Panc1 (cell line): ENCODE measurements at regions not wholly inside any gene's neighbourhood (a gene's known extent, or its start where the extent isn't known, plus 50 kb on each side); places are given as distances from the start of the nearest gene placed in this dataset.
A peak's percentile ranks its signal among the peaks of the same experiment; 100 is the strongest.

Source experiments
- ATAC-seq: fragments of 200-7000 bp; cut with Tn5 transposase; 2 replicates; pipeline ENCODE4 v1.9.1; 2020; ENCODE audit warnings: mild to moderate bottlenecking, moderate library complexity
- BruUV-seq: library from RNA; stranded (reverse); fragments of 400-500 nt; replicated peaks from 2 replicates; lab custom pipeline; 2021; lab: Mats Ljungman, UMichigan
- CTCF ChIA-PET: fragments of 300-600 bp; sonication (Branson Sonifier 250); formaldehyde crosslinking; loops from one replicate; lab custom pipeline; 2022; ENCODE audit warnings: antibody characterized with exemption; lab: Charles Lee
- POLR2A ChIA-PET: fragments of 300-600 bp; sonication (Branson Sonifier 250); formaldehyde crosslinking; loops from one replicate; lab custom pipeline; 2022; ENCODE audit warnings: antibody characterized with exemption; lab: Charles Lee
- DNase-seq: peaks from one replicate; pipeline ENCODE4 v3.0.0-alpha.2; 2010; ENCODE audit warnings: low read depth, low spot score
- H3K27ac ChIP-seq: 2 replicates; pipeline ENCODE4 v1.5.1; 2011; ENCODE audit warnings: mild to moderate bottlenecking, low read length, inconsistent platforms
- H3K27me3 ChIP-seq: fragments of 200-500 bp; sonication (Bioruptor generic); 2 replicates; pipeline ENCODE4 v1.6.0; 2014; ENCODE audit warnings: low read length, inconsistent platforms; ENCODE audit not compliant: control insufficient read depth, insufficient read depth
- H3K36me3 ChIP-seq: fragments of 200-500 bp; sonication (Bioruptor generic); 2 replicates; pipeline ENCODE4 v1.5.1; 2014; ENCODE audit warnings: inconsistent platforms, mild to moderate bottlenecking, low read length, moderate library complexity; ENCODE audit not compliant: control insufficient read depth, insufficient read depth
- H3K4me1 ChIP-seq: 2 replicates; pipeline ENCODE4 v1.5.1; 2011; ENCODE audit warnings: inconsistent platforms, mild to moderate bottlenecking, low read length, moderate library complexity; ENCODE audit not compliant: control insufficient read depth, insufficient read depth
- H3K4me3 ChIP-seq, 2 experiments: 2 replicates each; pipeline ENCODE4 v1.5.1; 2011 to 2012; ENCODE audit warnings: low read depth in 2 of 2, low read length in 2 of 2, mild to moderate bottlenecking in 2 of 2, inconsistent platforms in 1 of 2, moderate library complexity in 1 of 2
- H3K9me3 ChIP-seq: fragments of 200-500 bp; sonication (Bioruptor generic); 2 replicates; pipeline ENCODE4 v1.5.1; 2014; ENCODE audit warnings: low read depth, mild to moderate bottlenecking, inconsistent platforms, low read length, moderate library complexity; ENCODE audit not compliant: control insufficient read depth, insufficient read depth
- POLR2AphosphoS5 ChIP-seq: IDR thresholded peaks from 2 replicates; pipeline ENCODE4 v1.6.1; 2012; ENCODE audit warnings: mild to moderate bottlenecking, low read depth, low read length, moderate library complexity
- SIN3A ChIP-seq: IDR thresholded peaks from 2 replicates; pipeline ENCODE4 v1.6.1; 2012; ENCODE audit warnings: low read depth, mild to moderate bottlenecking, low read length, moderate library complexity, borderline replicate concordance; ENCODE audit not compliant: insufficient read depth
- TCF7L2 ChIP-seq: IDR thresholded peaks from 2 replicates; pipeline ENCODE4 v1.6.1; 2011; ENCODE audit warnings: mild to moderate bottlenecking, low read depth, low read length, inconsistent platforms
- in situ Hi-C: cut with HindIII; loops from 2 replicates; pipeline ENCODE4 v1.10.0; 2016; ENCODE audit warnings: low sequenced_read_pairs, low pct_unique_long_range_greater_than_20kb
- intact Hi-C: fragments of 100-400 bp; cut with micrococcal nuclease; formaldehyde crosslinking; loops from one replicate; pipeline ENCODE4 v1.10.0; 2022; ENCODE audit not compliant: unreplicated experiment
- TF ChIP-seq, protein P1 (sequence below): fragments of 450-650 bp; IDR thresholded peaks from 2 replicates; pipeline ENCODE4 v1.5.1; 2017; ENCODE audit warnings: mild to moderate bottlenecking

DNA sequence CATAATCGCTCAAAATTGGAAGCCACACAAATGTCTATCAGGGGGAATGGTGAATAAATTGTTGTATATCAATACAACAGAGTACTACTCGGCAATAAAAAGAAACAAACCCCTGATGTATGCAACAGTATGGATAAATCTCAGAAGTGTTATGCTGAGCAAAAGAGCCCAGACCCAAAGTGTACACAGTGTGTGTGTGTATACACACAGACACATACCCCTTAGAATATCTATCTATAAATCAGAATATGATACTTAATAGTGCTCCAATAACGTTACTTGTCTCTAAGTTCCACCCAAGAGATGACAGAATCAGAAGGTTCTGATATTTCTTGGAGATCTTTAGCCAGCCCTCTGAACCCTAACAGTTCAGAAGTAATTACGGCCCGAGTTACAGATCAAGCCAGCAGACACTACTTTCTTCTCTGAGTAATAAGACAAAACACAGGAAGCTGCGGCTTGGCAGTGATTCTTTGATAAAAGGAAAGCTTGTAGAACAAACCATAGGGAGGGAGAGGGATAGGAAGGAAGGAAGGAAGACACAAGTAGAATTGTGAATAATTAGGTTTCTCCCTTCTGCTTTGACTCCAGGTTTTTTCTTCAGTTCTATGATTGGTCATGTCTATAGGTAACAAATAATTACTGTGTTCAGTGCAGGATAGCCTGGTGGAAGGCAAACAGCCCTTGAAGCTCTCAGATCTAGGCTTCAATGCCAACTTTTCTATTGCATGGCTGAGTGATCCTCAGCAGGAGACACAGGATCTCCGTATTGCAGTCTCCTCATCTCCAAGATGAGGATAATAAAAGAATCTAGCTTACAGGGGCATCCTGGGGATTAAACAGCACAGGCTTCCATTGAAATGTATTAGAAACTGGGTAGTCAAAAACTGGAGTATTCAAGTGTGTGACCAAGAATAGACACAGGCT lies 75.6 kb upstream of the TEAD1 start:
- POLR2A ChIA-PET, result no interaction called here
- Histone ChIP-seq H3K4me1 (no peaks in the 10 kb centered on the region), H3K36me3 (no peaks in the 10 kb centered on the region), H3K27ac (no peak overlapping the region), H3K4me3 (no peak overlapping the region), H3K9me3 (no peaks in the 10 kb centered on the region), H3K27me3 (no peaks in the 10 kb centered on the region)
- BruUV-seq, result no TSS peak
- intact Hi-C loops (no loop called here), in situ Hi-C loops (no loop called here)
- TF ChIP-seq, protein P1, sequence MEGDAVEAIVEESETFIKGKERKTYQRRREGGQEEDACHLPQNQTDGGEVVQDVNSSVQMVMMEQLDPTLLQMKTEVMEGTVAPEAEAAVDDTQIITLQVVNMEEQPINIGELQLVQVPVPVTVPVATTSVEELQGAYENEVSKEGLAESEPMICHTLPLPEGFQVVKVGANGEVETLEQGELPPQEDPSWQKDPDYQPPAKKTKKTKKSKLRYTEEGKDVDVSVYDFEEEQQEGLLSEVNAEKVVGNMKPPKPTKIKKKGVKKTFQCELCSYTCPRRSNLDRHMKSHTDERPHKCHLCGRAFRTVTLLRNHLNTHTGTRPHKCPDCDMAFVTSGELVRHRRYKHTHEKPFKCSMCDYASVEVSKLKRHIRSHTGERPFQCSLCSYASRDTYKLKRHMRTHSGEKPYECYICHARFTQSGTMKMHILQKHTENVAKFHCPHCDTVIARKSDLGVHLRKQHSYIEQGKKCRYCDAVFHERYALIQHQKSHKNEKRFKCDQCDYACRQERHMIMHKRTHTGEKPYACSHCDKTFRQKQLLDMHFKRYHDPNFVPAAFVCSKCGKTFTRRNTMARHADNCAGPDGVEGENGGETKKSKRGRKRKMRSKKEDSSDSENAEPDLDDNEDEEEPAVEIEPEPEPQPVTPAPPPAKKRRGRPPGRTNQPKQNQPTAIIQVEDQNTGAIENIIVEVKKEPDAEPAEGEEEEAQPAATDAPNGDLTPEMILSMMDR, result no peak
- no peak for TF ChIP-seq POLR2AphosphoS5
- TF ChIP-seq SIN3A, result no peak
- peak; percentile 56 for ATAC-seq
- no peak for DNase-seq
- CTCF ChIA-PET, result interaction anchor here (1.0 kb wide), 1 partner anchor 290 kb away, joined by 6 read pairs; no protein-coding TSS in a partner anchor

DNA sequence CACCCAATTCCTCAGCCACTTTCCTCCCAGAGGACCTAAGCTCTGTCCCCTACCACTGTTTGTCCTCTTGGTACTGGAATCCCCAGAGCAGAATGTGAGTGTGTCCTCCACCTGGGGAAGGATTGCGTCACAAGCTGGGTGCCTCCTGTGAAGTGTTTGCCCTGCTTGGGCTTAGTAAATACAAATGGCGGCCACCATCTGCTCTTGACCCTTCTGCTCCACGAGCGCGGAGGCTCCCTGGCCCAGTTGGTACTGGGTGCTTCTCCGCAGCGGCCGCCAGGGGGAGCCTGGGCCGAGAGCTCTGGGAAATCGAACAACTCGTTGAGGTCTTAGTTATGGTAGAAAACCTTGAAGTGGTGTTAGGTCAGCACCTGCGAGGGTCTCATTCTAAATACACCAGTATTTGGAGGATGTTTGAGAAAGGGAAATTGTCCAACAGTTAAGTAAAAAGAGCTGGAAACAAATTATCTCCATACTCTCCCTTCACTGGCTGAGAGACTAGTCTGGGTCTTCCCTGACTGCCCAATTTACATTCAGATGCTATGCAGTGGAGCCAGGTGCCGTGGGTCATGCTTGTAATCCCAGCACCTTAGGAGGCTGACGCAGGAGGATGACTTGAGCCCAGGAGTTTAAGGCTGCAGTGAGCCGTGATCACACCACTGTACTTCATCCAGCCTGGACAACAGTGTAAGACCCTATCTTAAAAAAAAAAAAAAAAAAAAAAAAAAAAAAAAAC lies 74.6 kb upstream of the TEAD1 start:
- Histone ChIP-seq H3K27me3 (no peaks in the 10 kb centered on the region), H3K27ac (no peak overlapping the region), H3K4me3 (no peak overlapping the region), H3K4me1 (no peaks in the 10 kb centered on the region), H3K9me3 (no peaks in the 10 kb centered on the region), H3K36me3 (no peaks in the 10 kb centered on the region)
- ChIA-PET POLR2A (no interaction called here), CTCF (interaction anchor here (0.9 to 1.0 kb wide), 2 partner anchors 214 to 289 kb away, joined by 3 to 6 read pairs; no protein-coding TSS in a partner anchor)
- TF ChIP-seq, protein P1, result peak; percentile 95
- no peak for TF ChIP-seq POLR2AphosphoS5
- ATAC-seq, result peak; percentile 95
- BruUV-seq, result no TSS peak
- DNase-seq, result no peak
- intact Hi-C loops, result loop anchor here (5.0 kb wide), 1 partner anchor 293 kb away; no protein-coding TSS in a partner anchor
- in situ Hi-C loops, result no loop called here

DNA sequence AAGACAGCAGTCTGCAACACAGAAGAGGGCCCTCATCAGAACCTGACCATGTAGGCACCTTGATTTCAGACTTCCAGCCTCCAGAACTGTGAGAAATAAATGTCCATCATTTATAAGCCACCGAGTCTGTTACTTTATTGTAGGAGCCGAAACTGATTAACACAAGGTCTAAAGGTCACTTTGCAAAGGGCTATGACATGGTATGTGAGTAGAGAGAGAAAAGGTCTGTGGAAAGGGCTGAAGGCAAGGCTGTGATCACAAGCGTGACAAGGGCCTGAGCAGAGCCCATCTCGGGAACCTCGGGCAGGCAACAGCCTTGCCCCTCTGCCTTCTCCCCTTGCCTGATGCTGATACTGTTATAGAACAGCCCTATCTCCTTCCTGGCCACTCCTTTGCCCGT lies 73.4 kb upstream of the TEAD1 start:
- ATAC-seq, result no peak
- Histone ChIP-seq H3K36me3 (no peaks in the 10 kb centered on the region), H3K27ac (no peak overlapping the region), H3K4me3 (no peak overlapping the region), H3K9me3 (no peaks in the 10 kb centered on the region), H3K27me3 (no peaks in the 10 kb centered on the region; the same call in 1 of the 2 replicates), H3K4me1 (no peaks in the 10 kb centered on the region)
- in situ Hi-C loops, result no loop called here
- ChIA-PET POLR2A (no interaction called here), CTCF (interaction anchor here (0.7 kb wide), 1 partner anchor 120 kb away, joined by 3 read pairs; no protein-coding TSS in a partner anchor)
- BruUV-seq, result no TSS peak
- intact Hi-C loops, result loop anchor here (5.0 kb wide), 1 partner anchor 291 kb away; no protein-coding TSS in a partner anchor
- DNase-seq, result no peak
- TF ChIP-seq TCF7L2, result 0 out of 2 replicates have a peak, but pooled peaks have one; percentile 18
- no peak for TF ChIP-seq POLR2AphosphoS5
